ENCODE measurements at regions not wholly inside any gene's neighbourhood (a gene's known extent, or its start where the extent isn't known, plus 50 kb on each side); places are given as distances from the start of the nearest gene placed in this dataset.

- H3K27ac Mint-ChIP-seq = no peak overlapping the region
- ATAC-seq (ENCODE audit: low read depth) (no peak), DNase-seq (no peak)
- POLR2A ChIA-PET = no interaction called here
- H3K27me3 Mint-ChIP-seq = no peaks in the 10 kb centered on the region
- CTCF ChIA-PET = no interaction called here
- H3K9me3 Mint-ChIP-seq = no peaks in the 10 kb centered on the region
- no peaks in the 10 kb centered on the region for H3K4me1 Mint-ChIP-seq
- H3K4me3 Mint-ChIP-seq = no peak overlapping the region
- no peak for TF ChIP-seq CTCF (IDR thresholded peaks at IDR 0.05)
- no peaks in the 10 kb centered on the region for H3K36me3 Mint-ChIP-seq (ENCODE audit: low read depth)
- intact Hi-C loops (cut with micrococcal nuclease) = no loop called here
These were observed 388.7 kb upstream of the SEMA3A start for GRCh38 chr7:84583331-84583730.

- ChIA-PET CTCF (no interaction called here), POLR2A (no interaction called here)
- ATAC-seq (ENCODE audit: low read depth) (no peak), DNase-seq (no peak)
- no peaks in the 10 kb centered on the region for H3K36me3 Mint-ChIP-seq (ENCODE audit: low read depth)
- H3K27ac Mint-ChIP-seq = no peak overlapping the region
- no peaks in the 10 kb centered on the region for H3K27me3 Mint-ChIP-seq
- intact Hi-C loops (cut with micrococcal nuclease) = no loop called here
- no peaks in the 10 kb centered on the region for H3K9me3 Mint-ChIP-seq
- H3K4me1 Mint-ChIP-seq = no peaks in the 10 kb centered on the region
- no peak overlapping the region for H3K4me3 Mint-ChIP-seq
- TF ChIP-seq CTCF (IDR thresholded peaks at IDR 0.05) = no peak
These were observed 388.2 kb upstream of the SEMA3A start for GRCh38 chr7:84582747-84583146.

GRCh38 chr7:84578825-84579224 is 384.2 kb upstream of the SEMA3A start:
- ChIA-PET POLR2A (no interaction called here), CTCF (no interaction called here)
- TF ChIP-seq CTCF (IDR thresholded peaks at IDR 0.05) = no peak
- Mint-ChIP-seq H3K4me1 (no peaks in the 10 kb centered on the region), H3K27ac (no peak overlapping the region), H3K4me3 (no peak overlapping the region), H3K9me3 (no peaks in the 10 kb centered on the region), H3K27me3 (no peaks in the 10 kb centered on the region), H3K36me3 (ENCODE audit: low read depth) (no peaks in the 10 kb centered on the region)
- ATAC-seq (ENCODE audit: low read depth) = no peak
- no peak for DNase-seq
- intact Hi-C loops (cut with micrococcal nuclease) = no loop called here

- TF ChIP-seq CTCF (IDR thresholded peaks at IDR 0.05) = no peak
- Mint-ChIP-seq H3K36me3 (ENCODE audit: low read depth) (no peaks in the 10 kb centered on the region), H3K9me3 (peaks cover 6% of the 10 kb centered on the region), H3K4me1 (no peaks in the 10 kb centered on the region), H3K27me3 (no peaks in the 10 kb centered on the region), H3K27ac (no peak overlapping the region), H3K4me3 (no peak overlapping the region)
- ATAC-seq (ENCODE audit: low read depth) (no peak), DNase-seq (no peak)
- ChIA-PET CTCF (no interaction called here), POLR2A (no interaction called here)
- intact Hi-C loops (cut with micrococcal nuclease) = no loop called here
These were observed 374.2 kb upstream of the SEMA3A start for GRCh38 chr7:84568781-84569180.

- DNase-seq (no peak), ATAC-seq (ENCODE audit: low read depth) (no peak)
- ChIA-PET CTCF (no interaction called here), POLR2A (no interaction called here)
- Mint-ChIP-seq H3K36me3 (ENCODE audit: low read depth) (no peaks in the 10 kb centered on the region), H3K4me3 (no peak overlapping the region), H3K4me1 (no peaks in the 10 kb centered on the region), H3K9me3 (peaks cover 6% of the 10 kb centered on the region), H3K27ac (no peak overlapping the region), H3K27me3 (no peaks in the 10 kb centered on the region)
- TF ChIP-seq CTCF (IDR thresholded peaks at IDR 0.05) = no peak
- intact Hi-C loops (cut with micrococcal nuclease) = no loop called here
These were observed 370.9 kb upstream of the SEMA3A start for GRCh38 chr7:84565345-84566074.
